HuH-7.5 (cell line): ENCODE measurements at regions not wholly inside any gene's neighbourhood (a gene's known extent, or its start where the extent isn't known, plus 50 kb on each side); places are given as distances from the start of the nearest gene placed in this dataset.

Experiments
- DNase-seq: peaks from one replicate; pipeline ENCODE4 v3.0.0; 2011; ENCODE audit warnings: low spot score

GRCh38 chr13:78326633-78327032 is 276.7 kb downstream of the POU4F1 start:
- no peak for DNase-seq

- DNase-seq, result no peak
These were observed 277.8 kb downstream of the POU4F1 start for GRCh38 chr13:78325585-78325984.

GRCh38 chr13:78323848-78324247 is 279.5 kb downstream of the POU4F1 start:
- no peak for DNase-seq

- DNase-seq, result no peak
These were observed 280.3 kb downstream of the POU4F1 start for GRCh38 chr13:78323040-78323439.

GRCh38 chr13:78319101-78319627 is 284.2 kb downstream of the POU4F1 start:
- DNase-seq, result no peak

GRCh38 chr13:78317030-78317429 is 286.3 kb downstream of the POU4F1 start:
- DNase-seq, result no peak

GRCh38 chr13:78309497-78310180 is 293.7 kb downstream of the POU4F1 start:
- DNase-seq, result no peak

GRCh38 chr13:78306519-78307206 is 296.7 kb downstream of the POU4F1 start:
- no peak for DNase-seq

- DNase-seq, result no peak
These were observed 298.2 kb downstream of the POU4F1 start for GRCh38 chr13:78305171-78305570.

- DNase-seq, result no peak
These were observed 303.3 kb downstream of the POU4F1 start for GRCh38 chr13:78299832-78300623.

- no peak for DNase-seq
These were observed 304.7 kb downstream of the POU4F1 start for GRCh38 chr13:78298657-78299056.

GRCh38 chr13:78286748-78287147 is 316.6 kb downstream of the POU4F1 start:
- DNase-seq, result no peak

- no peak for DNase-seq
These were observed 338.3 kb downstream of the POU4F1 start for GRCh38 chr13:78265098-78265497.

- no peak for DNase-seq
These were observed 339.7 kb upstream of the EDNRB start for GRCh38 chr13:78258304-78258703.

- no peak for DNase-seq
These were observed 337.9 kb upstream of the EDNRB start for GRCh38 chr13:78256484-78256883.

- DNase-seq, result no peak
These were observed 335.5 kb upstream of the EDNRB start for GRCh38 chr13:78254113-78254512.

- no peak for DNase-seq
These were observed 328.7 kb upstream of the EDNRB start for GRCh38 chr13:78247362-78247761.

- DNase-seq, result peak; percentile 4
These were observed 322.8 kb upstream of the EDNRB start for GRCh38 chr13:78241278-78241919.

GRCh38 chr13:78239714-78240113 is 321.1 kb upstream of the EDNRB start:
- DNase-seq, result no peak

- no peak for DNase-seq
These were observed 320.3 kb upstream of the EDNRB start for GRCh38 chr13:78238911-78239310.

GRCh38 chr13:78228940-78229339 is 310.3 kb upstream of the EDNRB start:
- no peak for DNase-seq

- no peak for DNase-seq
These were observed 309.6 kb upstream of the EDNRB start for GRCh38 chr13:78228211-78228610.
